DOHH2 (cell line): ENCODE measurements at regions not wholly inside any gene's neighbourhood (a gene's known extent, or its start where the extent isn't known, plus 50 kb on each side); places are given as distances from the start of the nearest gene placed in this dataset.

Source experiments
- H3F3A ChIP-seq: fragments of 200-600 bp; sonication (generic), shearing (Covaris generic); 2 replicates; pipeline ENCODE4 v1.6.0; 2016; ENCODE audit warnings: antibody characterized with exemption, mild to moderate bottlenecking; ENCODE audit not compliant: control insufficient read depth, insufficient read depth
- H3K27ac ChIP-seq: fragments of 200-600 bp; sonication (generic); 2 replicates; pipeline ENCODE4 v1.5.1; 2014; ENCODE audit warnings: low read depth, mild to moderate bottlenecking, low read length, moderate library complexity
- H3K27me3 ChIP-seq: fragments of 200-600 bp; sonication (generic); 2 replicates; pipeline ENCODE4 v1.6.1; 2014; ENCODE audit warnings: mild to moderate bottlenecking, low read length, mixed read lengths; ENCODE audit not compliant: control insufficient read depth
- H3K36me3 ChIP-seq: fragments of 200-600 bp; sonication (generic); 2 replicates; pipeline ENCODE4 v1.6.1; 2014; ENCODE audit warnings: mild to moderate bottlenecking, low read length, moderate library complexity, mixed read lengths; ENCODE audit not compliant: control insufficient read depth
- H3K4me1 ChIP-seq: fragments of 200-600 bp; sonication (generic); 2 replicates; pipeline ENCODE4 v1.6.1; 2014; ENCODE audit warnings: mild to moderate bottlenecking, low read length, mixed read lengths; ENCODE audit not compliant: control insufficient read depth
- H3K4me2 ChIP-seq: fragments of 200-600 bp; sonication (generic); 2 replicates; pipeline ENCODE4 v1.6.0; 2014; ENCODE audit warnings: mild to moderate bottlenecking, low read length, moderate library complexity
- H3K4me3 ChIP-seq: fragments of 200-600 bp; sonication (generic); 2 replicates; pipeline ENCODE4 v1.5.1; 2014; ENCODE audit warnings: mild to moderate bottlenecking, low read length, mixed read lengths
- H3K79me2 ChIP-seq: fragments of 200-600 bp; sonication (generic); 2 replicates; pipeline ENCODE4 v1.6.1; 2014; ENCODE audit warnings: mild to moderate bottlenecking, low read length, mixed read lengths; ENCODE audit not compliant: control insufficient read depth
- H3K9me2 ChIP-seq: fragments of 200-600 bp; sonication (generic); replicated peaks from 2 replicates; pipeline ENCODE4 v1.6.1; 2014; ENCODE audit warnings: mild to moderate bottlenecking, low read length, mixed read lengths; ENCODE audit not compliant: control insufficient read depth
- H3K9me3 ChIP-seq: fragments of 200-600 bp; sonication (generic); 2 replicates; pipeline ENCODE4 v1.6.1; 2014; ENCODE audit warnings: antibody characterized with exemption, low read length, mixed read lengths; ENCODE audit not compliant: control insufficient read depth, insufficient read depth
- H4K20me1 ChIP-seq: fragments of 200-600 bp; sonication (generic); 2 replicates; pipeline ENCODE4 v1.6.0; 2014; ENCODE audit warnings: low read depth, mild to moderate bottlenecking, antibody characterized with exemption, low read length, moderate library complexity; ENCODE audit not compliant: control insufficient read depth, insufficient read depth
- CTCF ChIP-seq: fragments of 200-600 bp; sonication (generic); IDR thresholded peaks from one replicate; pipeline ENCODE4 v1.5.1; 2014; ENCODE audit warnings: antibody characterized with exemption, mild to moderate bottlenecking, low read depth, low read length; ENCODE audit not compliant: poor library complexity, severe bottlenecking
- EZH2phosphoT487 ChIP-seq: fragments of 200-600 bp; sonication (generic); IDR thresholded peaks from 2 replicates; pipeline ENCODE4 v1.6.1; 2017; ENCODE audit warnings: borderline replicate concordance, mild to moderate bottlenecking, antibody characterized with exemption, low read length, moderate library complexity, mixed read lengths

- Histone ChIP-seq H3K4me2 (no peak overlapping the region), H3K27ac (no peak overlapping the region), H3K9me2 (no peaks in the 10 kb centered on the region), H3K9me3 (no peaks in the 10 kb centered on the region), H3K27me3 (no peaks in the 10 kb centered on the region), H3K36me3 (no peaks in the 10 kb centered on the region), H3K79me2 (no peaks in the 10 kb centered on the region), H3F3A (no peaks in the 10 kb centered on the region), H4K20me1 (no peaks in the 10 kb centered on the region), H3K4me3 (no peak overlapping the region), H3K4me1 (no peaks in the 10 kb centered on the region)
- TF ChIP-seq EZH2phosphoT487 (no peak), CTCF (no peak)
These were observed 235.9 kb downstream of the HGF start for GRCh38 chr7:81533931-81534330.

- H3K9me3 ChIP-seq: no peaks in the 10 kb centered on the region
- H4K20me1 ChIP-seq: no peaks in the 10 kb centered on the region
- no peak for TF ChIP-seq EZH2phosphoT487
- TF ChIP-seq CTCF: no peak
- no peak overlapping the region for H3K4me3 ChIP-seq
- H3K79me2 ChIP-seq: no peaks in the 10 kb centered on the region
- H3K9me2 ChIP-seq: no peaks in the 10 kb centered on the region
- no peaks in the 10 kb centered on the region for H3K4me1 ChIP-seq
- H3K27ac ChIP-seq: no peak overlapping the region
- no peak overlapping the region for H3K4me2 ChIP-seq
- no peaks in the 10 kb centered on the region for H3K27me3 ChIP-seq
- no peaks in the 10 kb centered on the region for H3F3A ChIP-seq
- H3K36me3 ChIP-seq: no peaks in the 10 kb centered on the region
These were observed 236.4 kb downstream of the HGF start for GRCh38 chr7:81533426-81533825.

GRCh38 chr7:81529785-81530184 lies 240.1 kb downstream of the HGF start:
- no peaks in the 10 kb centered on the region for H3K4me1 ChIP-seq
- H4K20me1 ChIP-seq: no peaks in the 10 kb centered on the region
- H3K4me2 ChIP-seq: no peak overlapping the region
- TF ChIP-seq CTCF (no peak), EZH2phosphoT487 (no peak)
- H3K4me3 ChIP-seq: no peak overlapping the region
- H3K9me3 ChIP-seq: no peaks in the 10 kb centered on the region
- H3F3A ChIP-seq: no peaks in the 10 kb centered on the region
- H3K36me3 ChIP-seq: no peaks in the 10 kb centered on the region
- H3K9me2 ChIP-seq: no peaks in the 10 kb centered on the region
- no peaks in the 10 kb centered on the region for H3K27me3 ChIP-seq
- H3K27ac ChIP-seq: no peak overlapping the region
- H3K79me2 ChIP-seq: no peaks in the 10 kb centered on the region

- Histone ChIP-seq H3K4me1 (no peaks in the 10 kb centered on the region), H4K20me1 (no peaks in the 10 kb centered on the region), H3K27ac (no peak overlapping the region), H3K79me2 (no peaks in the 10 kb centered on the region), H3F3A (no peaks in the 10 kb centered on the region), H3K9me3 (no peaks in the 10 kb centered on the region), H3K36me3 (no peaks in the 10 kb centered on the region), H3K4me3 (no peak overlapping the region), H3K4me2 (no peak overlapping the region), H3K27me3 (no peaks in the 10 kb centered on the region), H3K9me2 (no peaks in the 10 kb centered on the region)
- TF ChIP-seq EZH2phosphoT487 (no peak), CTCF (peak; percentile 23)
These were observed 242.2 kb downstream of the HGF start for GRCh38 chr7:81527651-81528050.
